Kidney (tissue), 13 donors: ENCODE measurements at regions not wholly inside any gene's neighbourhood (a gene's known extent, or its start where the extent isn't known, plus 50 kb on each side); places are given as distances from the start of the nearest gene placed in this dataset.

Experiments used
- DNase-seq, 5 donors: peaks; one replicate each; pipeline ENCODE4 v3.0.0-alpha.2; 2013 to 2020
- FAIRE-seq: peaks from 2 replicates; lab custom pipeline; 2012; peaks lifted over from hg19 to GRCh38; lab: Jason Lieb, UNC
- H3K27ac ChIP-seq, 2 donors: one replicate each; pipeline ENCODE4 v1.7.0; 2013; ENCODE audit warnings: low read depth in 2 of 2, low read length in 2 of 2, inconsistent platforms in 1 of 2
- H3K27me3 ChIP-seq: one replicate; pipeline ENCODE4 v1.7.1; 2013; ENCODE audit warnings: low read length, inconsistent platforms; ENCODE audit not compliant: control insufficient read depth, insufficient read depth
- H3K36me3 ChIP-seq, 3 donors: one replicate each; pipeline versions ENCODE4 v1.7.0 to v1.7.1; 2013; ENCODE audit warnings: low read length in 3 of 3, control low read depth in 1 of 3, inconsistent platforms in 1 of 3; ENCODE audit not compliant: insufficient read depth in 3 of 3, control insufficient read depth in 2 of 3
- H3K4me1 ChIP-seq, 3 donors: one replicate each; pipeline versions ENCODE4 v1.7.0 to v1.7.1; 2013; ENCODE audit warnings: low read length in 3 of 3, inconsistent platforms in 1 of 3, low read depth in 1 of 3; ENCODE audit not compliant: control insufficient read depth in 2 of 3, insufficient read depth in 2 of 3
- H3K4me3 ChIP-seq, 3 donors: one replicate each; pipeline versions ENCODE4 v1.7.0 to v1.8.1; 2013; ENCODE audit warnings: low read length in 3 of 3, control low read depth in 1 of 3, inconsistent platforms in 1 of 3
- H3K9ac ChIP-seq, 3 donors: one replicate each; pipeline versions ENCODE4 v1.7.0 to v1.7.1; 2013; ENCODE audit warnings: low read length in 3 of 3, control low read depth in 1 of 3, inconsistent platforms in 1 of 3
- H3K9me3 ChIP-seq, 3 donors: one replicate each; pipeline versions ENCODE4 v1.7.0 to v1.7.1; 2013; ENCODE audit warnings: low read length in 3 of 3, control low read depth in 1 of 3, inconsistent platforms in 1 of 3; ENCODE audit not compliant: control insufficient read depth in 2 of 3, insufficient read depth in 1 of 3
- intact Hi-C: fragments of 100-400 bp; cut with DNase I; formaldehyde crosslinking; loops from one replicate; pipeline ENCODE4 v1.11.1; 2022
- TF ChIP-seq, protein P1 (sequence below): IDR thresholded peaks from 3 replicates; pipeline ENCODE4 v1.5.1; 2012; ENCODE audit warnings: mild to moderate bottlenecking, moderate library complexity, borderline replicate concordance; ENCODE audit not compliant: insufficient read depth; ENCODE audit errors: extremely low read depth
- donor health status: control.
- donor health status: control.
- donor health status: control.
- donor health status: control.
- donor health status: control.
- donor health status: DM: yes; HTN: yes; CAD: no.
- donor health status: Normal renal cell carcinoma (clear cell type).

- intact Hi-C loops: no loop called here
- no peak overlapping the region for H3K9ac ChIP-seq
Observed at GRCh38 chr20:11546939-11547338, 370.8 kb upstream of the BTBD3 start.

DNA sequence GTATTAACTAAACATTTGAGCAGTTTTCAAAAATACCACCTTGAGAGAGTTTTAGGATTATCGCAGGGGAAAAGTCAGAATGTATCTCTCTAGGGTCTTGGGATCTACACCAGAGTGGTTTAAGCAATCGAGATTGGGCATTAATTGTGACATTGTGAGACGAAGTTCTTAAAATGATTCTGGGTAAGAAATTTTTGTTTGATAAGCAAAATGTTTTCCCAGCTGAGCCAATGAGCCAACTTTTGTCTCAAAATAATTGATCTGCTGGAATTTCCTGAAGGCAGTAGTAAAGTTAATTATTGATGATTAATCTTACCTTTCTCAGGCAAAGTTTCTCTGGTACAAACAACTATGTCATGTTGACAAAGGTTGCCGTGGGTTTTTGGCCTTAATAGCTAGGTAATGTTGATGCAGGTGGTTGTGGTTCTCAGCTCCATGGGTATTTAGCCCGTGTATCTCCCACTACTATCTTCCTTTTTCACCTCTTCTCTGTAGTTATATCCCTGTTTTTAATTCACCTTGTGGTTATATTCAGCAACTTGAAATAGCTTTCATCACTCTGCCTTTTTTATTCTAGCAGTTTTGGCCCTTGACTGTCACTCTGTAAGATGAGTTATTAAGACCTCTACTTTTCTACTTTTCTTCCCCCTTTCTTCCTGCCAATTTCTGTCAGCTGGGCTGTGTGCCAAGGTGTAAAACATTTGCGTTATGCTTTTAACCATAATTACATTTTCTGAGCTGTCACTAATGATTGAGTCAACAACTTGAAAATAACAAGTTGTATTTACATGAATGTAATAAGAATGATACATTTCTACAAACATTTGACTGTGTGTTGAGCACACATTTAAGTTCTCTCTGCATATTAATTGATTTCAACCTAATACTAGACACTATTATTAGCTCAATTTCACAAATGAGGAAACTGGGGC lies 368.3 kb upstream of the BTBD3 start:
- H3K4me1 ChIP-seq: peaks cover 0 to 2% (median 0%) of the 10 kb centered on the region in 3 donors
- no peak overlapping the region for H3K9ac ChIP-seq
- H3K36me3 ChIP-seq: no peaks in the 10 kb centered on the region
- DNase-seq (no peak), FAIRE-seq (no peak)
- H3K27ac ChIP-seq: no peak overlapping the region
- TF ChIP-seq, protein P1, sequence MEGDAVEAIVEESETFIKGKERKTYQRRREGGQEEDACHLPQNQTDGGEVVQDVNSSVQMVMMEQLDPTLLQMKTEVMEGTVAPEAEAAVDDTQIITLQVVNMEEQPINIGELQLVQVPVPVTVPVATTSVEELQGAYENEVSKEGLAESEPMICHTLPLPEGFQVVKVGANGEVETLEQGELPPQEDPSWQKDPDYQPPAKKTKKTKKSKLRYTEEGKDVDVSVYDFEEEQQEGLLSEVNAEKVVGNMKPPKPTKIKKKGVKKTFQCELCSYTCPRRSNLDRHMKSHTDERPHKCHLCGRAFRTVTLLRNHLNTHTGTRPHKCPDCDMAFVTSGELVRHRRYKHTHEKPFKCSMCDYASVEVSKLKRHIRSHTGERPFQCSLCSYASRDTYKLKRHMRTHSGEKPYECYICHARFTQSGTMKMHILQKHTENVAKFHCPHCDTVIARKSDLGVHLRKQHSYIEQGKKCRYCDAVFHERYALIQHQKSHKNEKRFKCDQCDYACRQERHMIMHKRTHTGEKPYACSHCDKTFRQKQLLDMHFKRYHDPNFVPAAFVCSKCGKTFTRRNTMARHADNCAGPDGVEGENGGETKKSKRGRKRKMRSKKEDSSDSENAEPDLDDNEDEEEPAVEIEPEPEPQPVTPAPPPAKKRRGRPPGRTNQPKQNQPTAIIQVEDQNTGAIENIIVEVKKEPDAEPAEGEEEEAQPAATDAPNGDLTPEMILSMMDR: no peak
- intact Hi-C loops: no loop called here
- no peaks in the 10 kb centered on the region for H3K9me3 ChIP-seq
- H3K4me3 ChIP-seq: no peak overlapping the region
- H3K27me3 ChIP-seq: no peaks in the 10 kb centered on the region

More at GRCh38 chr20:11546939-11547338, 370.8 kb upstream of the BTBD3 start:
- FAIRE-seq (no peak), DNase-seq (no peak)
- Histone ChIP-seq H3K27ac (no peak overlapping the region), H3K27me3 (no peaks in the 10 kb centered on the region), H3K4me1 (peaks cover 0 to 5% (median 2%) of the 10 kb centered on the region in 3 donors), H3K9me3 (no peaks in the 10 kb centered on the region), H3K4me3 (no peak overlapping the region), H3K36me3 (no peaks in the 10 kb centered on the region)
- TF ChIP-seq, protein P1: no peak

DNA sequence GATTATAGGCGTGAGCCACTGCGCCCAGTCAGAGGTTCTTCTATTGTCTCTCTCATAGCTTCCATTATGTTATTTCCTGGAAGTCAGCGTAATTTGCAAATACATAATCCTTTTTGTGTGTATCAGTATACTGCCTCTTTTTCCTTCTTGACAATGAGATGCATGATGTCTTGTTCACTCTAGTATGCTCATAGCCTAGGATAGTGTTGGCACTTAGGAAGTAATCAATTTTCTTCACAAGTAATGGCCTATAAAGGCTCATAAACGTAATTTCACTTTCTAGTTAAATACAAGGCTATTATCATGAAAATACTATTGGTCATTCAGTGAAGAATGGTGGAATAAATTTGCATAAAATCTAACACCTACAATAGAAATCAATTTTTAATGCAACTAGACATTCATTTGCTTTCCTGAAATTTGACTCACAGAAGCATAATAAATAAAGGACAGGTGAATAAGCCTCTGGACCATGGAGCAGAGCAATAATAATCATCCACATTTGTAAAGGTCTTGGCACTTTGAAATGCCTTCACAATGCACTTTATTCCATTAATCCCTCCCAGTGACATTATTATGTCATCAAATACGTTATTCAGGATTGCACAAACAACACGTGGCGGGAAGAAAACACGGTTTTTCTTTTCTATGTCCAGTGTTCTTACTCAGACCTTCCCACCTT lies 366.9 kb upstream of the BTBD3 start:
- intact Hi-C loops: no loop called here
- TF ChIP-seq, protein P1: no peak
- DNase-seq (no peak), FAIRE-seq (no peak)
- Histone ChIP-seq H3K27ac (no peak overlapping the region), H3K4me1 (peaks cover 0 to 2% (median 0%) of the 10 kb centered on the region in 3 donors), H3K27me3 (no peaks in the 10 kb centered on the region), H3K4me3 (no peak overlapping the region), H3K9ac (no peak overlapping the region), H3K36me3 (no peaks in the 10 kb centered on the region), H3K9me3 (no peaks in the 10 kb centered on the region)
